PC-9 (cell line): ENCODE measurements at regions not wholly inside any gene's neighbourhood (a gene's known extent, or its start where the extent isn't known, plus 50 kb on each side); places are given as distances from the start of the nearest gene placed in this dataset.

Experiments
- BruUV-seq: library from RNA; stranded (reverse); fragments of 400-500 nt; replicated peaks from 2 replicates; lab custom pipeline; 2021; lab: Mats Ljungman, UMichigan
- CTCF ChIA-PET: fragments of 300-600 bp; sonication (Branson Sonifier 250); formaldehyde crosslinking; loops from one replicate; lab custom pipeline; 2022; ENCODE audit warnings: antibody characterized with exemption; lab: Charles Lee
- POLR2A ChIA-PET: fragments of 300-600 bp; sonication (Branson Sonifier 250); formaldehyde crosslinking; loops from one replicate; lab custom pipeline; 2022; ENCODE audit warnings: antibody characterized with exemption; ENCODE audit not compliant: unreplicated experiment; lab: Charles Lee
- DNase-seq, 2 experiments: peaks; one replicate each; pipeline versions ENCODE4 v3.0.0 to v3.0.0-alpha.2; 2015 to 2022; ENCODE audit warnings: mixed read lengths in 1 of 2
- H2AFZ ChIP-seq: fragments of 200-600 bp; sonication (generic); 2 replicates; pipeline ENCODE4 v1.8.1; 2017; ENCODE audit warnings: antibody characterized with exemption
- H3F3A ChIP-seq: fragments of 200-600 bp; sonication (generic); 2 replicates; pipeline ENCODE4 v1.8.1; 2017; ENCODE audit warnings: antibody characterized with exemption, mild to moderate bottlenecking, low read depth; ENCODE audit not compliant: insufficient read depth
- H3K27ac ChIP-seq: fragments of 200-600 bp; sonication (generic); 2 replicates; pipeline ENCODE4 v1.6.1; 2016; ENCODE audit warnings: mixed run types
- H3K27me3 ChIP-seq: fragments of 200-600 bp; sonication (generic); 2 replicates; pipeline ENCODE4 v1.6.1; 2016; ENCODE audit warnings: low read depth, mixed run types; ENCODE audit not compliant: insufficient read depth
- H3K36me3 ChIP-seq: fragments of 200-600 bp; sonication (generic); 2 replicates; pipeline ENCODE4 v1.6.1; 2016; ENCODE audit warnings: low read depth, mixed run types
- H3K4me1 ChIP-seq: fragments of 200-600 bp; sonication (generic); replicated peaks from 2 replicates; pipeline ENCODE4 v1.6.1; 2016; ENCODE audit warnings: mixed run types; ENCODE audit not compliant: insufficient read depth
- H3K4me2 ChIP-seq: fragments of 200-600 bp; sonication (generic); 2 replicates; pipeline ENCODE4 v1.6.1; 2017; ENCODE audit warnings: mixed run types
- H3K4me3 ChIP-seq: fragments of 200-600 bp; sonication (generic); 2 replicates; pipeline ENCODE4 v1.6.1; 2016; ENCODE audit warnings: mixed run types
- H3K79me2 ChIP-seq: fragments of 200-600 bp; sonication (generic); 2 replicates; pipeline ENCODE4 v1.6.1; 2017; ENCODE audit warnings: low read depth, mixed run types
- H3K9me2 ChIP-seq: fragments of 200-600 bp; sonication (generic); 2 replicates; pipeline ENCODE4 v1.8.1; 2017; ENCODE audit warnings: mild to moderate bottlenecking; ENCODE audit not compliant: insufficient read depth
- H3K9me3 ChIP-seq: fragments of 200-600 bp; sonication (generic); 2 replicates; pipeline ENCODE4 v1.8.1; 2016; ENCODE audit warnings: low read depth; ENCODE audit not compliant: insufficient read depth
- H4K20me1 ChIP-seq: fragments of 200-600 bp; sonication (generic); 2 replicates; pipeline ENCODE4 v1.8.1; 2017; ENCODE audit not compliant: insufficient read depth
- EZH2 ChIP-seq: fragments of 200-600 bp; sonication (generic); IDR thresholded peaks from 2 replicates; pipeline ENCODE4 v1.8.0; 2017; ENCODE audit warnings: antibody characterized with exemption, low read depth
- intact Hi-C: fragments of 100-400 bp; cut with micrococcal nuclease; formaldehyde crosslinking; loops from one replicate; pipeline ENCODE4 v1.10.0; 2022; ENCODE audit not compliant: unreplicated experiment
- TF ChIP-seq, protein P1 (sequence below): fragments of 200-600 bp; sonication (generic); conservative IDR thresholded peaks from 2 replicates; pipeline ENCODE4 v1.6.1; 2017; ENCODE audit warnings: mixed run types, antibody characterized with exemption, mild to moderate bottlenecking, moderate library complexity

DNA sequence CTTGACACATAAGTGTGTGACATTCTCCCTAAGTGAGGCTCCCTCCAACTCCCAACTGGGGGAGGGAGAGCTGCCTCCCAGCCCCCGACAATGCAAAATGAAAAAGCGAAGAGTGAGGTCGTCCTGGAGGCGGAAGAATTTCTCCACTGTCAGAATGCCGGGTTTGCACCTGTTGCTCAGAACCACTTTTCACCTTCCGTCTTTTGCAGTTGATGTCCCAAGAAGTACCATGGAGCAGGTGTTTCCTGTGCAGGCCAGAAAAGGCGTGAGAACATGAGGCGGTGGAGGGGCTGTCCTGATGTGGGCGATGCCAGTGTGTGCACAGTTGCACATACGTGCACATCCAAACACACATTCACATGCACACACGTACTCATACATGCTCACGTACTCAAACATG lies 158.6 kb upstream of the AJAP1 start:
- no peak for TF ChIP-seq EZH2
- TF ChIP-seq, protein P1, sequence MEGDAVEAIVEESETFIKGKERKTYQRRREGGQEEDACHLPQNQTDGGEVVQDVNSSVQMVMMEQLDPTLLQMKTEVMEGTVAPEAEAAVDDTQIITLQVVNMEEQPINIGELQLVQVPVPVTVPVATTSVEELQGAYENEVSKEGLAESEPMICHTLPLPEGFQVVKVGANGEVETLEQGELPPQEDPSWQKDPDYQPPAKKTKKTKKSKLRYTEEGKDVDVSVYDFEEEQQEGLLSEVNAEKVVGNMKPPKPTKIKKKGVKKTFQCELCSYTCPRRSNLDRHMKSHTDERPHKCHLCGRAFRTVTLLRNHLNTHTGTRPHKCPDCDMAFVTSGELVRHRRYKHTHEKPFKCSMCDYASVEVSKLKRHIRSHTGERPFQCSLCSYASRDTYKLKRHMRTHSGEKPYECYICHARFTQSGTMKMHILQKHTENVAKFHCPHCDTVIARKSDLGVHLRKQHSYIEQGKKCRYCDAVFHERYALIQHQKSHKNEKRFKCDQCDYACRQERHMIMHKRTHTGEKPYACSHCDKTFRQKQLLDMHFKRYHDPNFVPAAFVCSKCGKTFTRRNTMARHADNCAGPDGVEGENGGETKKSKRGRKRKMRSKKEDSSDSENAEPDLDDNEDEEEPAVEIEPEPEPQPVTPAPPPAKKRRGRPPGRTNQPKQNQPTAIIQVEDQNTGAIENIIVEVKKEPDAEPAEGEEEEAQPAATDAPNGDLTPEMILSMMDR: no peak
- CTCF ChIA-PET: no interaction called here

DNA sequence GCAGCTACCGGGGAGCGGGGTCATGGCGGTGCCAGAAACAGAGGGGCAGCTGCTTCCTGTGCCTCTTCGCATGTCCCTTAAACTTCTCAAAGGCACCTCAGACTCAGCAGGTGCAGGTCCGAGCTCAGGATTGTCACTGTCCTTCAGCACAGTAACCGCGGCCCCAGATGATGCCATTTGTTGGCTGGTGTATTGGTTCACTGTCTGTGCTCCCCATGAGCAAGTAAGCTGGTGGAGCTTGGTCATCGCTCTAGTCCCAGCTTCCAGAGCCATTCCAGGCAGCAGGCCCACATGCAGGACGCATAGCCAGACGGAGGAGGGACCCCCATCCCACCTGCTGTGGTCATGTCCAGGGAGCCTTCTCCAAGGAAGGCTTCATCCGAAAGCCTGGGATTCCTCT lies 154.0 kb upstream of the AJAP1 start:
- H3K79me2 ChIP-seq: no peaks in the 10 kb centered on the region
- no peak for TF ChIP-seq EZH2
- TF ChIP-seq, protein P1: no peak
- BruUV-seq: no TSS peak
- no peaks in the 10 kb centered on the region for H3F3A ChIP-seq
- H3K9me2 ChIP-seq: no peaks in the 10 kb centered on the region
- no peaks in the 10 kb centered on the region for H4K20me1 ChIP-seq
- no peak overlapping the region for H3K4me2 ChIP-seq
- ChIA-PET CTCF (no interaction called here), POLR2A (no interaction called here)
- H3K27ac ChIP-seq: no peak overlapping the region
- intact Hi-C loops: no loop called here
- DNase-seq: no peak
- H3K27me3 ChIP-seq: peaks cover 35% of the 10 kb centered on the region
- H3K4me1 ChIP-seq: no peaks in the 10 kb centered on the region
- no peaks in the 10 kb centered on the region for H3K9me3 ChIP-seq
- H3K36me3 ChIP-seq: no peaks in the 10 kb centered on the region
- no peak overlapping the region for H3K4me3 ChIP-seq
- H2AFZ ChIP-seq: no peak overlapping the region

More for the DNA sequence above, 158.6 kb upstream of the AJAP1 start:
- no peak overlapping the region for H3K4me3 ChIP-seq
- H3K36me3 ChIP-seq: no peaks in the 10 kb centered on the region
- H3K4me2 ChIP-seq: no peak overlapping the region
- DNase-seq: no peak
- H3K79me2 ChIP-seq: no peaks in the 10 kb centered on the region
- H3K27me3 ChIP-seq: peaks cover 5% of the 10 kb centered on the region
- no peaks in the 10 kb centered on the region for H3F3A ChIP-seq
- H3K9me2 ChIP-seq: no peaks in the 10 kb centered on the region
- H3K4me1 ChIP-seq: no peaks in the 10 kb centered on the region
- H3K9me3 ChIP-seq: no peaks in the 10 kb centered on the region
- H3K27ac ChIP-seq: no peak overlapping the region
- BruUV-seq: no TSS peak
- intact Hi-C loops: no loop called here
- POLR2A ChIA-PET: no interaction called here
- H2AFZ ChIP-seq: no peak overlapping the region
- no peaks in the 10 kb centered on the region for H4K20me1 ChIP-seq

DNA sequence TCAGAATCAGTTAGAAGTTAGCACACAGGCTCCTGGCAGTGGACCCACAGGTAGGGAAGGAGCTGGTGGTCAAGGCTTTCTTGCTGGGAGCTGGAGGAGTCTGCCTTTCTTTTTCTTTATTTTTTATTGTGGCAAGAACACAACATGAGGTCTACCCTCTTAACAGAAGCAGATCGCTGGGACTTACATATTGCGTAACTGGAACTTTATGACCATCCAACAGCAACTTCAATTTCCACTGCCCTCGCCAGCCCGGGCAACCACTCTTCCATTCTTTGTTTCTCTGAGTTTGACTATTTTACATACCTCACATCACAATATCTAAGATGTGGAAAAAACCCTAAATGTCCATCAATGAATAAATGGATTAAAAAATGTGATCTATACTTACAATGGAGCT lies 147.8 kb upstream of the AJAP1 start:
- no peaks in the 10 kb centered on the region for H3K9me3 ChIP-seq
- H2AFZ ChIP-seq: no peak overlapping the region
- H3K4me2 ChIP-seq: no peak overlapping the region
- intact Hi-C loops: no loop called here
- H3K27me3 ChIP-seq: peaks cover 28% of the 10 kb centered on the region
- TF ChIP-seq, protein P1: no peak
- TF ChIP-seq EZH2: no peak
- H3K79me2 ChIP-seq: no peaks in the 10 kb centered on the region
- no TSS peak for BruUV-seq
- no peaks in the 10 kb centered on the region for H3K4me1 ChIP-seq
- H4K20me1 ChIP-seq: no peaks in the 10 kb centered on the region
- no peaks in the 10 kb centered on the region for H3F3A ChIP-seq
- ChIA-PET CTCF (no interaction called here), POLR2A (no interaction called here)
- no peak overlapping the region for H3K27ac ChIP-seq
- H3K4me3 ChIP-seq: no peak overlapping the region
- DNase-seq: no peak
- H3K9me2 ChIP-seq: no peaks in the 10 kb centered on the region
- H3K36me3 ChIP-seq: no peaks in the 10 kb centered on the region
